ENCODE measurements at regions not wholly inside any gene's neighbourhood (a gene's known extent, or its start where the extent isn't known, plus 50 kb on each side); places are given as distances from the start of the nearest gene placed in this dataset.

- TF ChIP-seq CTCF (IDR thresholded peaks at IDR 0.05; ENCODE audit: poor library complexity) (no peak), EZH2phosphoT487 (IDR thresholded peaks at IDR 0.05; ENCODE audit: low read depth, severe bottlenecking, unreplicated experiment) (no peak), EZH2 (IDR thresholded peaks at IDR 0.05; ENCODE audit: borderline replicate concordance) (no peak)
These were observed 191.4 kb downstream of the SS18 start for GRCh38 chr18:25898965-25899364.
